ENCODE measurements at regions not wholly inside any gene's neighbourhood (a gene's known extent, or its start where the extent isn't known, plus 50 kb on each side); places are given as distances from the start of the nearest gene placed in this dataset.

- H3K27me3 ChIP-seq (replicated peaks; ENCODE audit: insufficient read depth): no peaks in the 10 kb centered on the region; the same call in 1 of the 2 replicates
- DNase-seq: peak; percentile 66
- no peak overlapping the region for H3K4me3 ChIP-seq
- no peaks in the 10 kb centered on the region for H3K9me3 ChIP-seq (ENCODE audit: low read depth)
- peaks cover 41% of the 10 kb centered on the region for H3F3A ChIP-seq (ENCODE audit: insufficient read depth)
- in situ Hi-C loops (cut with MboI): no loop called here
- no peaks in the 10 kb centered on the region for H3K36me3 ChIP-seq (ENCODE audit: low read depth)
- no peaks in the 10 kb centered on the region for H3K79me2 ChIP-seq (ENCODE audit: insufficient read depth)
- no peaks in the 10 kb centered on the region for H4K20me1 ChIP-seq (ENCODE audit: insufficient read depth)
- peak overlapping the region; percentile 0 for H3K4me2 ChIP-seq (ENCODE audit: unreplicated experiment)
- H3K27ac ChIP-seq: peak overlapping the region; percentile 47; the same call in 1 of the 2 replicates
- WGBS, 2 experiments (ENCODE audit: low coverage in 1 of 2, low lambda C conversion rate in 2 of 2, missing lambda C conversion rate in 2 of 2): 79 to 82% methylated on average over 5 of the region's 5 CpGs
- peaks cover 45% of the 10 kb centered on the region for H3K4me1 ChIP-seq (ENCODE audit: insufficient read depth)
- H2AFZ ChIP-seq: no peak overlapping the region
- H3K9ac ChIP-seq: no peak overlapping the region
- TF ChIP-seq EZH2 (IDR thresholded peaks at IDR 0.05; ENCODE audit: insufficient read depth, poor library complexity, severe bottlenecking) (no peak), EZH2phosphoT487 (IDR thresholded peaks at IDR 0.05; ENCODE audit: insufficient read depth, low read depth) (no peak)
- H3K9me2 ChIP-seq (ENCODE audit: insufficient read depth): no peaks in the 10 kb centered on the region
Observed at GRCh38 chr2:71748227-71748626, 294.9 kb downstream of the DYSF start.

DNA sequence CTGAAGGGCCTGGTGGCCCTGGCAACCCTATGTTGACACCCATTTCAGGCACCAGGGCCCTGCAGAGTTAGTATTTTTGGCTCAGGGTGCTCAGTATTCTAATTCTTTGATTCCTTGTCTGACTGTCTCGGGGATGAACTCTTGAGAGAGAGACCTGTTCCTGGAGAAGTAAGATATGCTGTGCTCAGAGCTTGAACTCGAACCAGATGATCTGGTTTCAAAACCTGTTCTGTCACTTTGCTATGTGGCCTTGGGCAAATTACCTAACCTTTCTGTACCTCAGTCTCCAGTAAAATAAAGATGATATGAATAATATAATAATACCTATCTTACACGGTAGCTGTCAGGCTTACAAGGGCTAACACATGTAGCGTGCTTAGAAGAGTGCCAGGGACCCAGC is 294.2 kb downstream of the DYSF start:
- H3K9me2 ChIP-seq (ENCODE audit: insufficient read depth): no peaks in the 10 kb centered on the region
- peaks cover 51% of the 10 kb centered on the region for H3K4me1 ChIP-seq (ENCODE audit: insufficient read depth)
- peak overlapping the region; percentile 47 for H3K27ac ChIP-seq
- H3K79me2 ChIP-seq (ENCODE audit: insufficient read depth): no peaks in the 10 kb centered on the region
- peak overlapping the region; percentile 19 for H3K4me2 ChIP-seq (ENCODE audit: unreplicated experiment)
- no peaks in the 10 kb centered on the region for H3K36me3 ChIP-seq (ENCODE audit: low read depth)
- WGBS, 2 experiments (ENCODE audit: low coverage in 1 of 2, low lambda C conversion rate in 2 of 2, missing lambda C conversion rate in 2 of 2): 82 to 88% methylated on average over 4 of the region's 4 CpGs
- peak overlapping the region; percentile 13 for H3K9ac ChIP-seq
- no peak for TF ChIP-seq EZH2phosphoT487 (IDR thresholded peaks at IDR 0.05; ENCODE audit: insufficient read depth, low read depth)
- TF ChIP-seq EZH2 (IDR thresholded peaks at IDR 0.05; ENCODE audit: insufficient read depth, poor library complexity, severe bottlenecking): no peak
- no peak overlapping the region for H3K4me3 ChIP-seq
- H3K9me3 ChIP-seq (ENCODE audit: low read depth): no peaks in the 10 kb centered on the region
- in situ Hi-C loops (cut with MboI): no loop called here
- no peaks in the 10 kb centered on the region; the same call in 1 of the 2 replicates for H3K27me3 ChIP-seq (replicated peaks; ENCODE audit: insufficient read depth)
- peaks cover 41% of the 10 kb centered on the region for H3F3A ChIP-seq (ENCODE audit: insufficient read depth)
- H2AFZ ChIP-seq: 0 out of 2 replicates have a peak overlapping the region, but pooled peaks have one; percentile 18
- no peak for DNase-seq
- H4K20me1 ChIP-seq (ENCODE audit: insufficient read depth): no peaks in the 10 kb centered on the region

DNA sequence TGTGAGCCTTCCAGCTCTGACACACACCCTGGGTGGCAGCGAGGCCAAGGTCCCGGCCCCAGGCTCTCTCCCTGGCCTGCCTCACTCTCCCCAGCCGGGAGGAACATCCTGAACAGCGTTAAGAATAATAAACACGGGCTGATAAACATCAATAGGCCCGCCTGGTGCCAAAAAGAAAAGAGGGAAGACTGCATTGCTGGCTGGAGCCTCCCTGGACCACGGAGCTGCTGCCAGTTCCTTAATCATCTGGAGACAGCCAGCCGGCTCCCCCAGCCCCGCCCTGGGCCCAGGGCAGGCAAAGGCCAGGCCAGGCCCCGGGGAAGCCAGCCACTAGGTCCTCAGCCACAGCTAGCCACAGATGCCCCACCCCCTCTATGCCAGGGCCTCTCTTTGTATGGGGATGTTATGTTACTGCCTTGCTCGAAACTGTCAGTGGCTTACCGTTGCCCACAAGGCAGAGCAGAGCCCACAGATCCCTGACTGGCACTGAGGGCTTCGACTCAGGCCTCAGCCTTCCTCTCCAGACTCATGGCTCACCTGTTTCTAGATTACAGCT is 293.7 kb downstream of the DYSF start:
- WGBS, 2 experiments (ENCODE audit: low coverage in 1 of 2, low lambda C conversion rate in 2 of 2, missing lambda C conversion rate in 2 of 2): 12% methylated on average over 13 of the region's 13 CpGs
- no peaks in the 10 kb centered on the region for H3K79me2 ChIP-seq (ENCODE audit: insufficient read depth)
- in situ Hi-C loops (cut with MboI): no loop called here
- peak; percentile 78 for DNase-seq
- no peaks in the 10 kb centered on the region; the same call in 1 of the 2 replicates for H3K27me3 ChIP-seq (replicated peaks; ENCODE audit: insufficient read depth)
- no peaks in the 10 kb centered on the region for H3K9me3 ChIP-seq (ENCODE audit: low read depth)
- 0 out of 2 replicates have a peak, but pooled peaks have one; percentile 54 for TF ChIP-seq EZH2phosphoT487 (IDR thresholded peaks at IDR 0.05; ENCODE audit: insufficient read depth, low read depth)
- TF ChIP-seq EZH2 (IDR thresholded peaks at IDR 0.05; ENCODE audit: insufficient read depth, poor library complexity, severe bottlenecking): no peak
- H3K4me3 ChIP-seq: no peak overlapping the region
- peak overlapping the region; percentile 47 for H3K27ac ChIP-seq
- H4K20me1 ChIP-seq (ENCODE audit: insufficient read depth): no peaks in the 10 kb centered on the region
- peak overlapping the region; percentile 18; the same call in 1 of the 2 replicates for H2AFZ ChIP-seq
- peak overlapping the region; percentile 19 for H3K4me2 ChIP-seq (ENCODE audit: unreplicated experiment)
- peak overlapping the region; percentile 13 for H3K9ac ChIP-seq
- H3K4me1 ChIP-seq (ENCODE audit: insufficient read depth): peaks cover 55% of the 10 kb centered on the region
- peaks cover 41% of the 10 kb centered on the region for H3F3A ChIP-seq (ENCODE audit: insufficient read depth)
- no peaks in the 10 kb centered on the region for H3K9me2 ChIP-seq (ENCODE audit: insufficient read depth)
- no peaks in the 10 kb centered on the region for H3K36me3 ChIP-seq (ENCODE audit: low read depth)

GRCh38 chr2:71744781-71745180 is 291.4 kb downstream of the DYSF start:
- WGBS, 2 experiments (ENCODE audit: low coverage in 1 of 2, low lambda C conversion rate in 2 of 2, missing lambda C conversion rate in 2 of 2): 89 to 94% methylated on average over 6 of the region's 6 CpGs
- H3K4me1 ChIP-seq (ENCODE audit: insufficient read depth): peaks cover 51% of the 10 kb centered on the region
- H3K4me2 ChIP-seq (ENCODE audit: unreplicated experiment): no peak overlapping the region
- no peak overlapping the region for H3K27ac ChIP-seq
- H4K20me1 ChIP-seq (ENCODE audit: insufficient read depth): no peaks in the 10 kb centered on the region
- H3K9ac ChIP-seq: no peak overlapping the region
- H3K79me2 ChIP-seq (ENCODE audit: insufficient read depth): no peaks in the 10 kb centered on the region
- no peak overlapping the region for H2AFZ ChIP-seq
- no peaks in the 10 kb centered on the region; the same call in 1 of the 2 replicates for H3K27me3 ChIP-seq (replicated peaks; ENCODE audit: insufficient read depth)
- TF ChIP-seq EZH2phosphoT487 (IDR thresholded peaks at IDR 0.05; ENCODE audit: insufficient read depth, low read depth): no peak
- no peak for TF ChIP-seq EZH2 (IDR thresholded peaks at IDR 0.05; ENCODE audit: insufficient read depth, poor library complexity, severe bottlenecking)
- no peaks in the 10 kb centered on the region for H3K36me3 ChIP-seq (ENCODE audit: low read depth)
- no peak overlapping the region for H3K4me3 ChIP-seq
- in situ Hi-C loops (cut with MboI): no loop called here
- H3F3A ChIP-seq (ENCODE audit: insufficient read depth): peaks cover 38% of the 10 kb centered on the region
- DNase-seq: no peak
- H3K9me3 ChIP-seq (ENCODE audit: low read depth): no peaks in the 10 kb centered on the region
- H3K9me2 ChIP-seq (ENCODE audit: insufficient read depth): no peaks in the 10 kb centered on the region

Data from GM23248 (cell line).